KBM-7 (cell line): ENCODE measurements at regions not wholly inside any gene's neighbourhood (a gene's known extent, or its start where the extent isn't known, plus 50 kb on each side); places are given as distances from the start of the nearest gene placed in this dataset.
"Not testable (repeated sequence)": the region's sequence is repeated elsewhere in the genome, so short reads cannot be mapped to it uniquely, and the experiment has no call there.

Experiments
- DNase-seq: peaks from one replicate; pipeline ENCODE4 v3.0.0-alpha.2; 2015
- in situ Hi-C: fragments of 300-500 bp; cut with MboI; formaldehyde crosslinking; loops from 2 replicates; pipeline ENCODE4 v1.14.3; 2020; ENCODE audit warnings: low sequenced_read_pairs, low pct_unique_long_range_greater_than_20kb, mixed read lengths

GRCh38 chr13:90868321-90868920, 479.1 kb upstream of the MIR17HG start:
- in situ Hi-C loops = no loop called here

GRCh38 chr13:90869580-90869979, 477.9 kb upstream of the MIR17HG start:
- in situ Hi-C loops = no loop called here
- DNase-seq = no peak

More at GRCh38 chr13:90868321-90868920, 479.1 kb upstream of the MIR17HG start:
- peak; percentile 26 for DNase-seq

GRCh38 chr13:90872491-90873025, 474.9 kb upstream of the MIR17HG start:
- no peak for DNase-seq
- in situ Hi-C loops = no loop called here

GRCh38 chr13:90880790-90881189, 466.7 kb upstream of the MIR17HG start:
- in situ Hi-C loops = no loop called here
- DNase-seq = no peak

- DNase-seq = no peak
- in situ Hi-C loops = no loop called here
These were observed 464.9 kb upstream of the MIR17HG start for GRCh38 chr13:90882551-90882950.

- in situ Hi-C loops = no loop called here
- no peak for DNase-seq
These were observed 463.9 kb upstream of the MIR17HG start for GRCh38 chr13:90883592-90883991.

- in situ Hi-C loops = no loop called here
These were observed 463.4 kb upstream of the MIR17HG start for GRCh38 chr13:90884066-90884465.

GRCh38 chr13:90889906-90890834, 457.3 kb upstream of the MIR17HG start:
- in situ Hi-C loops = no loop called here
- DNase-seq = no peak

More at GRCh38 chr13:90884066-90884465, 463.4 kb upstream of the MIR17HG start:
- no peak for DNase-seq

- DNase-seq = no peak
- in situ Hi-C loops = no loop called here
These were observed 456.2 kb upstream of the MIR17HG start for GRCh38 chr13:90891329-90891728.

GRCh38 chr13:90893199-90893598, 454.3 kb upstream of the MIR17HG start:
- in situ Hi-C loops, DNase-seq: not testable (repeated sequence)

GRCh38 chr13:90896002-90896401, 451.5 kb upstream of the MIR17HG start:
- DNase-seq = no peak
- in situ Hi-C loops = no loop called here

GRCh38 chr13:90898811-90899210, 448.7 kb upstream of the MIR17HG start:
- DNase-seq = no peak
- in situ Hi-C loops = no loop called here

GRCh38 chr13:90899416-90899815, 448.1 kb upstream of the MIR17HG start:
- in situ Hi-C loops = no loop called here
- DNase-seq = no peak

- in situ Hi-C loops = no loop called here
- DNase-seq = no peak
These were observed 445.2 kb upstream of the MIR17HG start for GRCh38 chr13:90902255-90902654.

GRCh38 chr13:90906554-90906953, 440.9 kb upstream of the MIR17HG start:
- DNase-seq = no peak
- in situ Hi-C loops = no loop called here

- in situ Hi-C loops = no loop called here
These were observed 438.7 kb upstream of the MIR17HG start for GRCh38 chr13:90908792-90909191.

GRCh38 chr13:90910018-90910639, 437.4 kb upstream of the MIR17HG start:
- DNase-seq = no peak
- in situ Hi-C loops = no loop called here

More at GRCh38 chr13:90908792-90909191, 438.7 kb upstream of the MIR17HG start:
- no peak for DNase-seq

GRCh38 chr13:90912247-90912646, 435.2 kb upstream of the MIR17HG start:
- in situ Hi-C loops = no loop called here
- DNase-seq = no peak

- in situ Hi-C loops = no loop called here
- no peak for DNase-seq
These were observed 429.0 kb upstream of the MIR17HG start for GRCh38 chr13:90918536-90918935.

- in situ Hi-C loops = no loop called here
- DNase-seq = no peak
These were observed 428.3 kb upstream of the MIR17HG start for GRCh38 chr13:90919153-90919552.
